ENCODE measurements at regions not wholly inside any gene's neighbourhood (a gene's known extent, or its start where the extent isn't known, plus 50 kb on each side); places are given as distances from the start of the nearest gene placed in this dataset.

GRCh38 chr6:94487371-94487770 is 1068.0 kb upstream of the EPHA7 start:
- TF ChIP-seq CTCF (IDR thresholded peaks at IDR 0.05; ENCODE audit: low read depth, low read length, missing input control) (no peak), SP1 (IDR thresholded peaks at IDR 0.05) (no peak), ZBTB33 (IDR thresholded peaks at IDR 0.05) (no peak), RAD21 (IDR thresholded peaks at IDR 0.05) (no peak), GABPA (IDR thresholded peaks at IDR 0.05 in 1 of 2, conservative IDR thresholded peaks at IDR 0.05 in 1 of 2) (no peak), ATF3 (IDR thresholded peaks at IDR 0.05) (no peak), JUND (IDR thresholded peaks at IDR 0.05) (no peak), REST (IDR thresholded peaks at IDR 0.05) (no peak), YY1 (IDR thresholded peaks at IDR 0.05) (no peak), HNF4G (IDR thresholded peaks at IDR 0.05) (no peak), MAX (IDR thresholded peaks at IDR 0.05) (no peak)
